ENCODE measurements at regions not wholly inside any gene's neighbourhood (a gene's known extent, or its start where the extent isn't known, plus 50 kb on each side); places are given as distances from the start of the nearest gene placed in this dataset.

DNA sequence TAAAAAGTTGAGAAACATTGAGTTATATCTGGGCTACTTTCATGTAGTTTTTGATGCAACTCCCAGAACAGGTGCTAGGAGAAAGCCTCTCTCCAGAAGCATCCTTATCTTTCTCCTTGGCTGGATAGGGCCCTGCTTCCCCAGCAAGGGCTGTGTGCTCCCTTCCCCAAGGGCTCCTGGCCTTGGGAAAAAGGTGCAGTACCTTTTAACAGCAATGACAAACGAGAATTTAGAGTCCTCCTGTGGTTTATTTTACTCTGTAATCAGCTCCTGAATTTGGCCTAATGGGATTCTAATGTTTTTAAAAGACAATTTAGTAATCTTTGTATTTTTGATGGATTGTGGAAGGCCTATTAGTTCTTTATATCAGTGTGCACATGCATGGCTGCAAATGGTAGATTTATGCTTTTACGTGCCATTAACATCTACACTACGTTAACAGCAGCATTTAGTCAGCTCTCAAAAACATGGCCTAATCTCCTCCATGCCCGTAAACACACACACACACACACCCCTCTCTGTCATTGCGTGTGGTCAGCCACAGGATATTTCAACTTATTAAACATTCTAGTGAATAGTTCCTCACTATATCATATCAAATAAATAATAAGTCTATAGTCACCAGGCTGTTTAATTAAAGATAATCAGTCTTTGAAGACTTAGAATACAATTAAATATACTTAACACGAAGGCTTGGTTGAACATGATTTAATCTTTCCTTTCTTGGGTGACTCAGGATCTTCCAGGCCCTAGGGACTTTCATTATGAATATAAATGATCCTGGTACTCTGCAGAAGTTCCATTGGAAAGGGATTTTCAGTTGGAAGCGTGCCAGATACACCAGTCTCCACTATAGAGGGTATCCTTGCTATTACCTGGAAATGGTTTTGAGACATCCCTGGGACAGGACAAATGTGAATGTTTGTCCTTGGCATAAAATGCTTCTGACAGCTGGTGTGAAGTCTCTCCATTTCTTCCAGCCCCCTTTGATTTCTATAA is 181.4 kb upstream of the PWP1 start (continued):
- TF ChIP-seq, protein P1, sequence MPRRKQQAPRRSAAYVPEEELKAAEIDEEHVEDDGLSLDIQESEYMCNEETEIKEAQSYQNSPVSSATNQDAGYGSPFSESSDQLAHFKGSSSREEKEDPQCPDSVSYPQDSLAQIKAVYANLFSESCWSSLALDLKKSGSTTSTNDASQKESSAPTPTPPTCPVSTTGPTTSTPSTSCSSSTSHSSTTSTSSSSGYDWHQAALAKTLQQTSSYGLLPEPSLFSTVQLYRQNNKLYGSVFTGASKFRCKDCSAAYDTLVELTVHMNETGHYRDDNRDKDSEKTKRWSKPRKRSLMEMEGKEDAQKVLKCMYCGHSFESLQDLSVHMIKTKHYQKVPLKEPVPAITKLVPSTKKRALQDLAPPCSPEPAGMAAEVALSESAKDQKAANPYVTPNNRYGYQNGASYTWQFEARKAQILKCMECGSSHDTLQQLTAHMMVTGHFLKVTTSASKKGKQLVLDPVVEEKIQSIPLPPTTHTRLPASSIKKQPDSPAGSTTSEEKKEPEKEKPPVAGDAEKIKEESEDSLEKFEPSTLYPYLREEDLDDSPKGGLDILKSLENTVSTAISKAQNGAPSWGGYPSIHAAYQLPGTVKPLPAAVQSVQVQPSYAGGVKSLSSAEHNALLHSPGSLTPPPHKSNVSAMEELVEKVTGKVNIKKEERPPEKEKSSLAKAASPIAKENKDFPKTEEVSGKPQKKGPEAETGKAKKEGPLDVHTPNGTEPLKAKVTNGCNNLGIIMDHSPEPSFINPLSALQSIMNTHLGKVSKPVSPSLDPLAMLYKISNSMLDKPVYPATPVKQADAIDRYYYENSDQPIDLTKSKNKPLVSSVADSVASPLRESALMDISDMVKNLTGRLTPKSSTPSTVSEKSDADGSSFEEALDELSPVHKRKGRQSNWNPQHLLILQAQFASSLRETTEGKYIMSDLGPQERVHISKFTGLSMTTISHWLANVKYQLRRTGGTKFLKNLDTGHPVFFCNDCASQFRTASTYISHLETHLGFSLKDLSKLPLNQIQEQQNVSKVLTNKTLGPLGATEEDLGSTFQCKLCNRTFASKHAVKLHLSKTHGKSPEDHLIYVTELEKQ (tag by site-specific recombination; IDR thresholded peaks at IDR 0.05; ENCODE audit: borderline replicate concordance), result no peak
- no peak for TF ChIP-seq ZNF112 (tag by site-specific recombination; IDR thresholded peaks at IDR 0.05)
- TF ChIP-seq ZNF426 (tag by site-specific recombination; IDR thresholded peaks at IDR 0.05), result no peak
- TF ChIP-seq ZNF133 (tag by site-specific recombination; IDR thresholded peaks at IDR 0.05), result no peak

DNA sequence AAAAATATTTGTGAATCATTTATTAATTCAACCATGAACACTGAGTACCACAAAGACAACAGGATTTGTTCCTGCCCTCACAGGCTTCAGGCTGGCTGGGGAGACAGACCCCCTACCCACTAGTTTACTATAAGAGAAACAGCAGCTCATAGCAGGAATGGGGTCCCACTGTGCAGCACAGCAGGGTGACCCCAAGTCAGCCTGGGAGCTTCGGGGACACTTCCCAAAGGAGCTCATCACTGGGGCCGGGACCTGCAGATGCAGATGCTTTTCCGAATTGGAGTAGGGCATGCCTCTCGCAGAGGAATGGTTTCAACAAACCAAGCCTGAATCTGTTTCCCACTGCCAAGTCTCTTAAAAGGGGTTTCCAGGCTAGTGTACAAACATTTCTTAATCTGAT is 176.2 kb upstream of the PWP1 start:
- no peaks in the 10 kb centered on the region for H3K36me3 ChIP-seq (ENCODE audit: control insufficient read depth in 2 of 2, insufficient read depth in 1 of 2, low read length in 2 of 2)
- POLR2A ChIA-PET, result no interaction called here
- H3K4me1 ChIP-seq (ENCODE audit: control insufficient read depth, insufficient read depth, low read length), result no peaks in the 10 kb centered on the region
- no peaks in the 10 kb centered on the region for H3K9me3 ChIP-seq (ENCODE audit: control insufficient read depth, insufficient read depth, low read depth, low read length)
- no peak overlapping the region for H3K4me3 ChIP-seq (ENCODE audit: low read depth, low read length)
- H3K27ac ChIP-seq (ENCODE audit: extremely low read depth, low read depth, low read length), result no peak overlapping the region
- TF ChIP-seq REST (tag by site-specific recombination; IDR thresholded peaks at IDR 0.05) (no peak), ZIC2 (tag by site-specific recombination; IDR thresholded peaks at IDR 0.05) (peak; percentile 54)
- CTCF ChIA-PET, result no interaction called here

DNA sequence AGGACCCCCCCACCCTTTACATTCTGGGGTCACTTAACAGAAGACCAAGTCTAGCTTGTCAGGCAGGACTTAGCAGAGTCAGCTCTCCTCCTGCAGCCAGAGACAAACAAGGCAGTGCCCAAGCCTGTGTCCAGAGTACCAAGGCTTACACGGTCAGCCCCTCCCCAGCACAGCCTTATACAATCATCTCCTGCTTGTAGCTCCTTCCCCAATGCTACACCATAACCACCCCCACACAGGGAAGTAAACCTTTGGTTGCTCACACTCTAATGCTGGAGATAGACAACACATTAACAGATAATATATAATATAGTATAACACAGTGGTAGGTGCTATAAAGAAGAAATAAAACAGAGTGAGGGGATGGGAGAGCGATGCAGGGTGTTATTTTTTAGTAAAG is 175.4 kb upstream of the PWP1 start:
- TF ChIP-seq ZNF202 (tag by site-specific recombination; IDR thresholded peaks at IDR 0.05; ENCODE audit: borderline replicate concordance), result no peak
- TF ChIP-seq IKZF3 (tag by site-specific recombination; IDR thresholded peaks at IDR 0.05), result no peak
- TF ChIP-seq ZNF513 (tag by site-specific recombination; IDR thresholded peaks at IDR 0.05), result no peak
- TF ChIP-seq ZNF366 (tag by site-specific recombination; conservative IDR thresholded peaks at IDR 0.05), result no peak
- no peak for TF ChIP-seq ZNF16 (tag by site-specific recombination; IDR thresholded peaks at IDR 0.05; ENCODE audit: low read depth)
- TF ChIP-seq, protein P2, sequence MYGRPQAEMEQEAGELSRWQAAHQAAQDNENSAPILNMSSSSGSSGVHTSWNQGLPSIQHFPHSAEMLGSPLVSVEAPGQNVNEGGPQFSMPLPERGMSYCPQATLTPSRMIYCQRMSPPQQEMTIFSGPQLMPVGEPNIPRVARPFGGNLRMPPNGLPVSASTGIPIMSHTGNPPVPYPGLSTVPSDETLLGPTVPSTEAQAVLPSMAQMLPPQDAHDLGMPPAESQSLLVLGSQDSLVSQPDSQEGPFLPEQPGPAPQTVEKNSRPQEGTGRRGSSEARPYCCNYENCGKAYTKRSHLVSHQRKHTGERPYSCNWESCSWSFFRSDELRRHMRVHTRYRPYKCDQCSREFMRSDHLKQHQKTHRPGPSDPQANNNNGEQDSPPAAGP (tag by site-specific recombination; IDR thresholded peaks at IDR 0.05), result no peak
- Histone ChIP-seq H3K36me3 (ENCODE audit: control insufficient read depth in 2 of 2, insufficient read depth in 1 of 2, low read length in 2 of 2) (no peaks in the 10 kb centered on the region), H3K4me3 (ENCODE audit: low read depth, low read length) (no peak overlapping the region), H3K27ac (ENCODE audit: extremely low read depth, low read depth, low read length) (no peak overlapping the region), H3K9me3 (ENCODE audit: control insufficient read depth, insufficient read depth, low read depth, low read length) (no peaks in the 10 kb centered on the region), H3K4me1 (ENCODE audit: control insufficient read depth, insufficient read depth, low read length) (no peaks in the 10 kb centered on the region)
- ChIA-PET CTCF (no interaction called here), POLR2A (no interaction called here)
